Pancreas (tissue), 10 donors: ENCODE measurements at regions not wholly inside any gene's neighbourhood (a gene's known extent, or its start where the extent isn't known, plus 50 kb on each side); places are given as distances from the start of the nearest gene placed in this dataset.

Experiments
- ATAC-seq, 4 donors: fragments of 200-7000 bp; cut with Tn5 transposase; one replicate each; pipeline versions ENCODE4 v1.8.0 to v1.9.1; 2020; ENCODE audit warnings: mild to moderate bottlenecking in 4 of 4, moderate library complexity in 4 of 4
- DNase-seq, 6 donors: peaks; one replicate each; pipeline ENCODE4 v3.0.0-alpha.2; 2020
- FAIRE-seq: peaks from 2 replicates; lab custom pipeline; 2012; peaks lifted over from hg19 to GRCh38; lab: Jason Lieb, UNC
- H3K27ac ChIP-seq, 4 donors: fragments of 200-600 bp; sonication (generic); 1 replicate in 3 of 4; 2 replicates in 1 of 4; pipeline versions ENCODE4 v1.5.0 to v1.8.0; 2020
- H3K27me3 ChIP-seq, 4 donors: fragments of 200-600 bp; one replicate each; pipeline ENCODE4 v1.8.0; 2021
- H3K36me3 ChIP-seq, 3 donors: fragments of 200-600 bp; sonication (generic) in 1 of 3; one replicate each; pipeline versions ENCODE4 v1.5.0 to v1.8.0; 2020 to 2021
- H3K4me1 ChIP-seq, 3 donors: fragments of 200-600 bp; one replicate each; pipeline ENCODE4 v1.8.0; 2021
- H3K4me3 ChIP-seq, 4 donors: fragments of 200-600 bp; sonication (generic) in 2 of 4; one replicate each; pipeline versions ENCODE4 v1.5.0 to v1.8.0; 2020 to 2021
- H3K9me3 ChIP-seq, 4 donors: fragments of 200-600 bp; one replicate each; pipeline ENCODE4 v1.8.0; 2021
- CTCF ChIP-seq, 4 donors: fragments of 200-600 bp; sonication (generic) in 3 of 4; IDR thresholded peaks; one replicate each; pipeline versions ENCODE4 v1.5.0 to v1.8.0; 2021; ENCODE audit warnings: antibody characterized with exemption in 4 of 4
- WGBS, 2 donors: extraction: QIAGEN DNeasy Blood & Tissue Kit; methylation state at CpG; one replicate each; pipeline ENCODE4 v1.1.7; 2013; 5-methylcytosine and 5-hydroxymethylcytosine counted together
- intact Hi-C, 3 donors: fragments of 100-400 bp; cut with DNase I; formaldehyde crosslinking; loops; one replicate each; pipeline versions ENCODE4 v1.11.1 to v1.14.2; 2022
- donor health status: healthy with polysubstance abuse.
- donor health status: DM: no; HTN: no; CAD: no; lungs with moderate emphysema.
- donor health status: DM: no; HTN: no; CAD: no.
- donor health status: control.
- donor health status: control.
- donor health status: Bipolar disorder and iron deficiency.
- donor health status: DM: yes; HTN: yes; CAD: no.
- donor health status: DM: no; HTN: no; CAD: no.
- donor health status: DM: no; HTN: no; CAD: no.
- donor health status: DM: yes; HTN: yes; CAD: no.

GRCh38 chr3:159652452-159652851 lies 336.2 kb upstream of the IL12A start:
- H3K4me1 ChIP-seq, result no peaks in the 10 kb centered on the region

GRCh38 chr3:159654183-159655134 lies 334.2 kb upstream of the IL12A start:
- Histone ChIP-seq H3K27ac (no peak overlapping the region), H3K36me3 (no peaks in the 10 kb centered on the region), H3K27me3 (no peaks in the 10 kb centered on the region), H3K4me1 (no peaks in the 10 kb centered on the region), H3K9me3 (no peaks in the 10 kb centered on the region), H3K4me3 (no peak overlapping the region)
- no peak for TF ChIP-seq CTCF (IDR thresholded peaks at IDR 0.05)
- intact Hi-C loops, result no loop called here
- WGBS, 2 donors, result 54 to 63% methylated on average over 4 of the region's 4 CpGs
- no peak for DNase-seq
- no peak for FAIRE-seq
- ATAC-seq, result no peak

More at GRCh38 chr3:159652452-159652851, 336.2 kb upstream of the IL12A start:
- WGBS, 2 donors, result 44 to 53% methylated on average over 2 of the region's 2 CpGs
- Histone ChIP-seq H3K36me3 (no peaks in the 10 kb centered on the region), H3K27me3 (no peaks in the 10 kb centered on the region), H3K9me3 (no peaks in the 10 kb centered on the region), H3K27ac (no peak overlapping the region), H3K4me3 (no peak overlapping the region)
- ATAC-seq (no peak), DNase-seq (no peak), FAIRE-seq (no peak)
- TF ChIP-seq CTCF (IDR thresholded peaks at IDR 0.05), result no peak
- intact Hi-C loops, result no loop called here

DNA sequence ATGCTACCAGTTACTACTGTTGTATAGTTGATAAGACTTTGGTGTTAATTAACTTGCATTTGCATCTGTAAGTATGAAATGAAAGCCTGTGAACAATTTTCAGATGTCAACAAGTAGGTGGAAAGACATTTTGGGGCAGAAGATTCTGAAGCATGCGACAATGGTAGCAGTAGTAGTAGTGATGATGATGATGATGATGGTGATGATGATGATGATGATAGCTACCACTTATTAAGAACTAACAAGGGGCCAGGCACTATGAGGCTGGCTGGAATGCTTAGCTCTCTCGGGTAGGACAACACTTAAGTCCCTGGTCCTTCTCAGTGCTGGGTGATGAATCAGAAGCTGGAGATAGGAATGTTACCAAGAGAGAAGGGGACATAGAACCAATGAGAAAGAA lies 333.4 kb upstream of the IL12A start:
- Histone ChIP-seq H3K27me3 (no peaks in the 10 kb centered on the region), H3K36me3 (no peaks in the 10 kb centered on the region), H3K9me3 (no peaks in the 10 kb centered on the region), H3K4me3 (no peak overlapping the region), H3K27ac (no peak overlapping the region), H3K4me1 (no peaks in the 10 kb centered on the region)
- FAIRE-seq (no peak), DNase-seq (no peak), ATAC-seq (no peak)
- TF ChIP-seq CTCF (IDR thresholded peaks at IDR 0.05), result no peak
- WGBS, 2 donors, result 73 to 80% methylated on average over 2 of the region's 2 CpGs
- intact Hi-C loops, result no loop called here

DNA sequence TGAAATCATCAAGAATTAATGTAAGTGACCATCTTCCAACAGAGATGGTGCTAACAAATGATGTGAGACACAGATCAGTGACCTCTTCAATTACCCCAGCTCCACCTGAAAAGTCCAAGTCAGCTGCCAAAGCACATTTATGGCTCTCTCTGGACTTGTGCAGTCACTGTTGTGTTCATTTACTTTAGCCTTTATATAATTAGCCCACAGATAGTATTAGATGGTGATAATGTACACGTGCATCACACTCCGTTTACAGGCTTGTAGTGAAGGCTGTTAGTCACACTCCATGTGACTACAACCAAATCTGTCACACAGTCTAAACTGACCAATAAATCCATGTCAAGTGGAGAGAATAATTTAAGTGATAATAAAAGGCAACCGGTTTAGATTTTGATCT lies 331.5 kb upstream of the IL12A start:
- H3K27me3 ChIP-seq, result no peaks in the 10 kb centered on the region
- H3K9me3 ChIP-seq, result no peaks in the 10 kb centered on the region
- H3K4me1 ChIP-seq, result no peaks in the 10 kb centered on the region
- DNase-seq (no peak), ATAC-seq (no peak), FAIRE-seq (no peak)
- intact Hi-C loops, result no loop called here
- no peak overlapping the region for H3K27ac ChIP-seq
- H3K36me3 ChIP-seq, result no peaks in the 10 kb centered on the region
- WGBS, 2 donors, result 31 to 39% methylated on average over 3 of the region's 3 CpGs
- TF ChIP-seq CTCF (IDR thresholded peaks at IDR 0.05), result no peak
- H3K4me3 ChIP-seq, result no peak overlapping the region

DNA sequence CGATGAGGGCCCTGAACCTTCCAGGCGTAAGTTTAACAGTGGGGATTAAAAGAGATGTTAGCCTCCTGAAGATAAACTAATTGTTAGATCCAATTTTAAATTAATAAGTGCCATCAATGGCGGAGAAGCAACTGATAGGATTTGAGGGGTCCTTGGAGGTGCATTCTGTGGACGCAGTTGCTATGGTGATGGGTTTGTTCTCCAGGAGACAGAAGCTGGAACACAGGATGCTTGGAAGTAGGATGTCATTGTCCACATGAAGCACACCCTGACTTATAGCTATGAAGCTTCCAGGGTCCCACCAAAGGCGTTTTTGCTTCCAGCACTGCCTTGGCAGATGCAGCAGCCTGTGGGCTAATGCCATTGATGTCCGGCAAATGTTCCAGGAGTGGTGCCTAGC lies 331.0 kb upstream of the IL12A start:
- Histone ChIP-seq H3K4me3 (no peak overlapping the region), H3K27me3 (no peaks in the 10 kb centered on the region), H3K36me3 (no peaks in the 10 kb centered on the region), H3K27ac (no peak overlapping the region), H3K9me3 (no peaks in the 10 kb centered on the region), H3K4me1 (no peaks in the 10 kb centered on the region)
- 64 to 79% methylated on average over 6 of the region's 6 CpGs for WGBS, 2 donors
- no peak for FAIRE-seq
- no peak for DNase-seq
- no peak for TF ChIP-seq CTCF (IDR thresholded peaks at IDR 0.05)
- intact Hi-C loops, result no loop called here
- ATAC-seq, result no peak
